Renal pelvis (tissue), 1 donor: ENCODE measurements at regions not wholly inside any gene's neighbourhood (a gene's known extent, or its start where the extent isn't known, plus 50 kb on each side); places are given as distances from the start of the nearest gene placed in this dataset.
"Not testable (repeated sequence)": the region's sequence is repeated elsewhere in the genome, so short reads cannot be mapped to it uniquely, and the experiment has no call there.

ENCODE experiments used
- DNase-seq: peaks from one replicate; pipeline ENCODE4 v3.0.0-alpha.2; 2013

GRCh38 chr2:215831296-215831913, 181.9 kb downstream of the MREG start:
- no peak for DNase-seq

DNA sequence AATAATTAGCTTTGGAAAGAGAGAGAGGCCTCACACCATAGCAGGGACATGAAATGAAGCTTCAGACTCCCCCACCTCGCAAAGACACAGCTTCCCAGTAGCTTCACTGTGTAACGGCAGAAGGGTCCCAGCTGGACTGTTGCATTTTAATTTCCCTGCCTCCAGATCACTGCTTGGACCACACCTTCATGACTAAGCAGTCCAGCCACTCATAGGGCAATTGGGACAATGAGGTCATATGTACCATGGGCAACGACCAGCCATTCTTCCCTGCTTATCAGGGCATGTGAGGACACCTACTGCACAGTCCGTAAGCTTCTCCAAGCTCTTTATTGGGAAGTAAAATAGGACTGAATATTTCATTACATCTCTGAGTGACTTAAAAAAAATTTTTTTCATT, 183.0 kb downstream of the MREG start:
- DNase-seq, result peak; percentile 80

- no peak for DNase-seq
Observed at GRCh38 chr2:215829261-215829660, 184.1 kb downstream of the MREG start.

DNA sequence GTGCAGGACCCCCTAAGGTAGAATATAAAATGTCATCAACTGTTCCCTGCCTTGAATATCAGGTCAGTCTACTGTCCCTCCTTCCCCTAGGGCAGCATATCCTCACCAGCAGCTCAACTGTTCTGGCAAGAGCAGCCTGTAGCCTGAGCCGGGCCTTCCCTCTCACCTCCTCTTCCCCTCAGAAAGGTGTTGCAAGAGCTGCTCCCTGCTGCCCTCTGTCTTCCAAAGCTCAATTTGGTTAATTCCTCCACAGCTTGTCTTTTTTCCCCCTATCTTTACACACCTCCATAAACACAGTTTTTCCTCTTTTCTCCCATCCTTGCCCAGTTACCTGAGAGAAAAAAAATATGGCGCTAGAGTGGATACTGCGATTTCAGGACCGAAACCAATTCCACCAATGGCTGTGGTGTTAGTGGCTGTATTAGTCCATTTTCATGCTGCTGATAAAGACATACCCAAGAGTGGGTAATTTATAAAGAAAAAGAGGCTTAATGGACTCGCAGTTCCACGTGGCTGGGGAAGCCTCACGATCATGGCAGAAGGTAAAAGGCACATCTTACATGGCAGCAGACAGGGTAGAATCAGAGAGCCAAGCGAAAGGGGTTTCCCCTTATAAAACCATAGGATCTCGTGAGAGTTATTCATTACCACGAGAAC, 184.7 kb downstream of the MREG start:
- no peak for DNase-seq

GRCh38 chr2:215826838-215827441, 186.4 kb downstream of the MREG start:
- no peak for DNase-seq

GRCh38 chr2:215826376-215826775, 187.0 kb downstream of the MREG start:
- DNase-seq, result no peak

DNA sequence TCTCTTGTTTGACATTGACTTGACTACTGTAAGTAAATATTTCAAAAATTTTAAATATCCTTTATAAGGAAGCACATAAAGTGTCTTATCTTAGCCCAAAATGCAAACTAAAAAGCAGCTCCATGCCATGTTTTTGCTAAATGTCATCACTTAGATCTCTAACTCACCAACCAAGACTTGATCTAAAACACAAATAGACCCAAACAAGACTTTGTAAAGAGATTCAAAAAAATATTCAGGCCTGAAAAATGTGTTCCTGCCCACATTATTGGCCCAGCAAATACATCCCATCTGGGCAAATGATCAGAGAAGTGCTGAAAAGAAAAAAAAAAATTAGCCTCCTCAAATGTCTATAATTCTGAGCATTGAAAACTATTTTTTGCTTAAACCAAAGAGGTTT, 187.6 kb downstream of the MREG start:
- no peak for DNase-seq

- DNase-seq, result not testable (repeated sequence)
Observed at GRCh38 chr2:215821298-215821697, 192.1 kb downstream of the MREG start.

GRCh38 chr2:215819713-215820112, 193.6 kb downstream of the MREG start:
- DNase-seq, result not testable (repeated sequence)

DNA sequence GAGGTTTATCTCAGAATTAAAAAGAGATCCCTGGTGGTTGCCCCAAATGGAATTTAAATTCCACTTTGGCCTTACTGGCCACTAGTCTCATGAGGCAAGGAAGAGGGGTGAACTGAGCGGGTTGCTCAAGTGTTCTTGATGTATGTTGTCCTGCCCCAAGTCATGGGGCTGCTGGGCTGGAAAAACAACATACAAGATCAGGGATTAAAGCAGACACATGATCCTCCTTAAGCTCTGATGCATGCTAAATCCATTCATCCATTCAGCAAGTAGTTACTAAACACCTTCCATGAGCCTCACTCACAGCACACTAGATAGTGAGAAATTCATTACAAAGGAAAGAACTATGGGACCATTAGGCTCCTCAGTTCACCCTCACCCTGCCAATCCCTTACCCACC, 196.3 kb downstream of the MREG start:
- no peak for DNase-seq

DNA sequence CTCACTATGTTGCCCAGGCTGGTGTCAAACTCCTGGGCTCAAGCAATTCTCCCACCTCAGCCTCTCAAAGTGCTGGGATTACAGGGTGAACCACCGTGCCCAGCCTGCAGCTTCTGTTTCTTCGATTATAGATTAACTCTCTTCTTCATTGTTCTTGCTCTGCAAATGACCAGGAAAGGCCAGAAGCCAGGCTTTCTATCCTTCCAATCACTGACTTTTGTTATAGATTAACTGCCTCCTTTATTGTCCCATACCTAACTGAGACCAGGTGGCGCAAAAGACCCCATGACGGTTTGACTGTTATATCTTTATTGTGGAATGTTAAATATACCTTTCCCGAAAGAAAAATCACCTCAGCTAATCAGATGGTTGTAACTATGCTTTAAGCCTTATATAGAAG, 196.9 kb downstream of the MREG start:
- no peak for DNase-seq

- no peak for DNase-seq
Observed at GRCh38 chr2:215815960-215816359, 197.4 kb downstream of the MREG start.

- no peak for DNase-seq
Observed at GRCh38 chr2:215812966-215813365, 200.4 kb downstream of the MREG start.

- no peak for DNase-seq
Observed at GRCh38 chr2:215811409-215812345, 201.7 kb downstream of the MREG start.

DNA sequence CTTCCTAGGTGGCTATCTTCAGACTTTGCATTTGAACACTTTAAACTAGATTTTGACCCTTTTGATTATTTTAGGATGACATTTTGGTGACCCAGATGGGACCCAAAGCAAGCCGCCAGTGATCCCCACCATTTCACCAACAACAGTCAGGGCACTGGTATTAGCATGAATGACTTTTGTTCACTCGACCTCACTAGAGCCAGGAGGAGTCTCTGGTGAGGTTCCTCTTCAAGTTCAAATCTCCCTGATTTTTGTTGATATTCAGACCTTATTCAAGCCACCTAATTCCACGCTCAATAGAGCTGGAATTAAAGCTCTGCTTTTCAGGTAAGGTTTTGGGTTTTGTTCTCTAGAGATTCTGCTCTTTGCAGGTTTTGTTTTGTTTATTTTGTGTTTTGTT, 202.3 kb downstream of the MREG start:
- DNase-seq, result no peak

- DNase-seq, result no peak
Observed at GRCh38 chr2:215808996-215809395, 204.4 kb downstream of the MREG start.

DNA sequence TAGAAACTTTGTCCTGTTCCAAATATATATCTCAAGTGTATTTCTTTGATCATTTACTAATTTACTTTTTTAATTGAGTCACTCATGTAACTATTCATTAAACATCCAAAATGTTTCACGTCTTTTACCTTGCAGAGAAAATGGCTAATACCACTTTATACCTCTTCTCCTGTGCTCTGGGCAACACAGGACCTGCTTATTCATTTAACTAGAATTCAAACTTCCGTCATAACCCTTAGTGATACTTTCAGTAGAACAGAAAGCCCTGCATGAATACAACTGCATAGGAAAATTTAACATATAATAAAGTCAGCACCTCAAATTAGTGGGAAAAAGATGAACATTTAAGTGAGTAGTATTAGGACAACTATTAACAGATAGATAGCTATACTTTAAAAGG, 205.2 kb downstream of the MREG start:
- no peak for DNase-seq

- DNase-seq, result no peak
Observed at GRCh38 chr2:215805493-215805892, 207.9 kb downstream of the MREG start.

- no peak for DNase-seq
Observed at GRCh38 chr2:215803150-215803549, 210.2 kb downstream of the MREG start.

DNA sequence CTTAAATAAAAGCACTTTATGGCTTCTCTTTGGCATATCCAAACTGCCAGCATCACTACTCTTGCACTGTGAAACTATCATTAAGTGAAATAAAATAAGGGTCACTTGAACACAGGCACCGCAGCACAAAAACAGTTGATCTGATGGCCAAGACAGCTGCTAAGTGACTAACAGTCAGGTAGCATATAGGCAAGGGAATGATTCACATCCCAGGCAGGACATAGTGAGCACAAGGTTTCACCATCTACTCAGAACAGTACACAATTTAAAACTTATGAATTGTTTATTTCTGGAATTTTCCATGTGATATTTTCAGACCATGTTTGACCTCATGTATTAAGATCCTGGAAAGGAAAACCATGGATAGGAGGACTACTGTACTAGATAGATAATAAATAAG, 214.2 kb downstream of the MREG start:
- DNase-seq, result no peak

GRCh38 chr2:215797676-215798075, 215.7 kb downstream of the MREG start:
- DNase-seq, result no peak

GRCh38 chr2:215796140-215796855, 217.1 kb downstream of the MREG start:
- no peak for DNase-seq
